GM12872 (cell line): ENCODE measurements at regions not wholly inside any gene's neighbourhood (a gene's known extent, or its start where the extent isn't known, plus 50 kb on each side); places are given as distances from the start of the nearest gene placed in this dataset.

ENCODE experiments used
- TF ChIP-seq, protein P1 (sequence below): IDR thresholded peaks from 3 replicates; pipeline ENCODE4 v1.5.1; 2011; ENCODE audit warnings: low read depth, mild to moderate bottlenecking, low read length, moderate library complexity; ENCODE audit not compliant: insufficient read depth

DNA sequence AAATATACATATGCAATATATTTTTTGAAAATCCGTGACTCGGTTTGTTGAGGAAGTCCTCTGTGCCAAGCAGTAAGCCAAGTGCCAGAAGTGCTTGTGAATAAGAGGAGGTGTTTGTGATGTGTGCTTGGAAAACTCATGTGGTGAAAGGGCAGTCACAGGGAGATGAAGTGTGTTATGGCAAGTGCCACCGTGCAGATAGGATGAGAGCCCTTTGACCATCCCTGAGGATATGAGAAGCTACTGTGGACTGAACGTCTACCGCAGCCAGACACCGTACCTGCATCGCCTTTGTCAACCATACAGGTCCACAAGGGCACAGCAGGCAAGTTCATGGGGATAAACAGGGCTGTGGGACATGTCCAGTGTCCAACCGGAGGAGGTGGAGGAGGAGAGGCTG is 288.9 kb upstream of the MYT1L start:
- TF ChIP-seq, protein P1, sequence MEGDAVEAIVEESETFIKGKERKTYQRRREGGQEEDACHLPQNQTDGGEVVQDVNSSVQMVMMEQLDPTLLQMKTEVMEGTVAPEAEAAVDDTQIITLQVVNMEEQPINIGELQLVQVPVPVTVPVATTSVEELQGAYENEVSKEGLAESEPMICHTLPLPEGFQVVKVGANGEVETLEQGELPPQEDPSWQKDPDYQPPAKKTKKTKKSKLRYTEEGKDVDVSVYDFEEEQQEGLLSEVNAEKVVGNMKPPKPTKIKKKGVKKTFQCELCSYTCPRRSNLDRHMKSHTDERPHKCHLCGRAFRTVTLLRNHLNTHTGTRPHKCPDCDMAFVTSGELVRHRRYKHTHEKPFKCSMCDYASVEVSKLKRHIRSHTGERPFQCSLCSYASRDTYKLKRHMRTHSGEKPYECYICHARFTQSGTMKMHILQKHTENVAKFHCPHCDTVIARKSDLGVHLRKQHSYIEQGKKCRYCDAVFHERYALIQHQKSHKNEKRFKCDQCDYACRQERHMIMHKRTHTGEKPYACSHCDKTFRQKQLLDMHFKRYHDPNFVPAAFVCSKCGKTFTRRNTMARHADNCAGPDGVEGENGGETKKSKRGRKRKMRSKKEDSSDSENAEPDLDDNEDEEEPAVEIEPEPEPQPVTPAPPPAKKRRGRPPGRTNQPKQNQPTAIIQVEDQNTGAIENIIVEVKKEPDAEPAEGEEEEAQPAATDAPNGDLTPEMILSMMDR = no peak

DNA sequence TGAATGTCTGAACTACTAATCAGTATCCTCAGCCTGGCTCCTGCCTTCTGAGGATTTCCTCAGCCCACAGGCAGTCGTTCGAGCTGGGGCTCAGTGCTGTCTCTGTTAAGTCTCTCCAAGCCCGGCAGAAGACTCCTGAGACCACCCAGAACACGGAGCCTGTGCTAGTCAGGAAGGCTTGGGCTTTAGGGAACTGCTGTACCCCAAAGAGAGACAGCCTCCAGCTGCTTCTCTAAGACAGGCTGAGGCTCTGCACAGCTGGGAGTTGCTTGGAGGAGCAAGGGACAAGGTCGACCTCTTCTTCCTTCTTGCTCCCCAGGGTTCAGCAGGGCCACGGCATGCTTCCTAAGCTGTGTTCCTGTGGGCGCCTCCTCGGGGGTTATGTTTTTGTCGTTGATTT is 283.4 kb upstream of the MYT1L start:
- TF ChIP-seq, protein P1 = no peak

DNA sequence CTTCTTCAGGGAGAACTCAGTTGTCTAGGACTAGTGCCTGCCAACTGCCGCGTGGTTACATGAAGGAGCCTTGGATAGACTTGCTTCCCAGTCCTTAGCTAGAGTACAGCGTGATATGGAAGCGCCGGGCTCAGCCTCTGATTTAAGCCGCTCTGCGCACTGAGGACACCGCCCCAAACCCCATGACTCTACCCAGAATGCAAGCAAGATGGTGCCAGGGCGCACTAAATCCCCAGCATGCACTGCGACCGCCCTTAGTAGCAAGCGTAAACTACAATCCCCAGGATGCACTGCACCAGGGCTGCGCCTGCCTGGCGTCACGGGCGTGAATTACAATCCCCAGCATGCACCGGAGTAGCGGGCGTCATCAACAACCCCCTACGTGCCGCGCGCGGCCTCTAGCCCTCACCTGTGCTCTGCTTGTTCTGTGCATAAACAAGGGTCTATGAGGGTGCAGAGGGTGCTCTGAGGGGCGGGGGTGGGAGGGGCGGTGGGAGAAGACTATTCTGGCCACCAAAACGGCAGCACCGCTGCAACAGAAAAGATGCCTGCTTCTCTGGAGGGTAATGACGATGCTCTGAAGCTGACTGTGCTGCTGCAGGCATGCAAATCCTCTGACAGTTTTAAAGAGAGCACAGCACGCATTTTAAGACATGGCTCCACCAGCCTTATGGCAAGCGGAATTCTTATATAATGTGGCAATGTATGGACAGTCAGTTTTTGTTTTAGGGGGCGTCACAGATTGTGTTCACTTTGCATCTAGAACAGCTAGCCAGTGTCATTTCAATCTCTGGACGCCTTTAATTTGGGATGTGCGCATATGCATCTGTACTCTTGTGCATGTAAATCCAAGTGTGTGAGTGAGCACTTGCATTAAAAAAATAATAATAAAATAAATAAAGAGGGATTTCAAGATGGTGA is 282.5 kb upstream of the MYT1L start:
- TF ChIP-seq, protein P1 = no peak

DNA sequence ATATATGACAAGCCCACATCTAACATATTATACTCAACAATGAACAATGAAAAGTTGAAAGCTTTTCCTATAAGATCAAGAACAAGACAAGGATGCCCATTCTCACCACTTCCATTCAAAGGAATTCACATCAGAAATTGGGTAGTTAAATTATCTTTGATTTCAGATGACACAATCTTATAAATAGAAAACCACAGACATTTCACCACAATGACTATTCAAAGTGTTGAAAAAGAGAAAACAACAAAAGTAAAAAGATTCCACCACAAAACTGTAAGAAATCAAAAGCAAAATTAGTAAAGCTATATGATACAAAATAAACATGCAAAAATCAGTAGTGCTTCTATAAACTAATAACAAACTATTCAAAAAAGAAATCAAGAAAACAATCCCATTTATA is 279.7 kb upstream of the MYT1L start:
- TF ChIP-seq, protein P1 = no peak

DNA sequence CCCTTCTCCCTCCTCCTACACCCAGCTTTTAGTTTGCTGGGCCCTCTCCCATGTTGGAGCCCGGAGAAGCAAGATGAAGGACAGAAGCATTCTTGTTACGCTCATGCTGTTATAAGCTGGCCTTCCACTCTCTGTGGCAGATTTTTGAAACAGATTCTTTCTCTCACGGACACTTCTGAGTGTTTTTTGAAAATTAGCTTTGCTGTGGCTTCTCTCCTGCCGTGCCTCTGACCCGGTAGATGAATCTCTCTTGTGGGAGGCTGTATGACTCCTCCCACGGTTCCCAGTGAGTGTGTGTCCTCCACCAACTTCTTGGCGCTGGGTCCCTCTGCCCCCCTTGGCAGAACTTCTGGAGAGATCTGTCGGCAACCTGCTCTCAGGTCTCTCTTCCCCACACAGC is 269.3 kb upstream of the MYT1L start:
- TF ChIP-seq, protein P1 = no peak

DNA sequence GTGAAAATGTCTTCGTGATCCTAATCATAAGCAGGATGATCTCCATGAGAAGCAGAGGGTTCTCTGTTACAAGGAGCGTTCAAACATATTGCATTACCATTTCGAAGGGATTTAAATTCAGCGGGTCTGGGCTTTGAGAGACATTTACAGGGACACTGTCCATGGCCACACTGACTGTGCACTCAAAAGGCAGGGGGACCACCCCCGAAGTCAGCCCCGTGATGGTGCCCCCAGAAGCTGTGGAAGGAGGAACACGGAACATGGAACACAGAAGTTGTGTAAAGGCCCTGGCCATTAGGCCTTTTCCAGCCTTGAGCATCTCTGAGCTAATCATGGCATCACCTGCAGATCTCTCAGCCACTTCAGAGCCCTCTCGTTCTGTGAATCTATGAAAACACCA is 268.4 kb upstream of the MYT1L start:
- TF ChIP-seq, protein P1 = no peak

DNA sequence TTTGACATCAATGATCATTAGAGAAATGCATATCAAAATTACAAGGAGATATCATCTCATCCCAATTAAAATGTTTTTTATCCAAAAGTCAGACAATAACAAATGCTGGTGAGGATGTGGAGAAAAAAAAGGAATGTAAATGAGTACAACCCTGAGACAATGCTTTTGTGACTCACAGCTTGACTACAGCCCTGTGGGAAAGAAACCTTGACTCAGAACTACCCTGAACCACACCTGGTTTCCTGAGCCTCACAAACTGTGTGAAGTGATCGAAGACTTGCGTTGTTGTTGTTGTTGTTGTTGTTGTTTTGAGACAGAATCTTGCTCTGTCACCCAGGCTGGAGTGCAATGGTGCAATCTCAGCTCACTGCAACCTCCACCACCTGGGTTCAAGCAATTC is 266.6 kb upstream of the MYT1L start:
- TF ChIP-seq, protein P1 = no peak
